ENCODE measurements at regions not wholly inside any gene's neighbourhood (a gene's known extent, or its start where the extent isn't known, plus 50 kb on each side); places are given as distances from the start of the nearest gene placed in this dataset.

- TF ChIP-seq CTCF (IDR thresholded peaks at IDR 0.05; ENCODE audit: extremely low read depth, missing control alignments) = no peak
- DNase-seq (ENCODE audit: low spot score) = no peak
These were observed 496.5 kb upstream of the ADGRL2 start for GRCh38 chr1:81304187-81304586.

- no peak for DNase-seq (ENCODE audit: low spot score)
- TF ChIP-seq CTCF (IDR thresholded peaks at IDR 0.05; ENCODE audit: extremely low read depth, missing control alignments) = no peak
These were observed 500.8 kb upstream of the ADGRL2 start for GRCh38 chr1:81299892-81300291.

- no peak for DNase-seq (ENCODE audit: low spot score)
- TF ChIP-seq CTCF (IDR thresholded peaks at IDR 0.05; ENCODE audit: extremely low read depth, missing control alignments) = no peak
These were observed 502.5 kb upstream of the ADGRL2 start for GRCh38 chr1:81298266-81298665.

GRCh38 chr1:81296601-81297000, 504.1 kb upstream of the ADGRL2 start:
- TF ChIP-seq CTCF (IDR thresholded peaks at IDR 0.05; ENCODE audit: extremely low read depth, missing control alignments) = no peak
- DNase-seq (ENCODE audit: low spot score) = no peak

GRCh38 chr1:81290326-81290725, 510.4 kb upstream of the ADGRL2 start:
- TF ChIP-seq CTCF (IDR thresholded peaks at IDR 0.05; ENCODE audit: extremely low read depth, missing control alignments) = no peak
- no peak for DNase-seq (ENCODE audit: low spot score)

GRCh38 chr1:81288689-81289088, 512.0 kb upstream of the ADGRL2 start:
- TF ChIP-seq CTCF (IDR thresholded peaks at IDR 0.05; ENCODE audit: extremely low read depth, missing control alignments) = no peak
- DNase-seq (ENCODE audit: low spot score) = no peak

- DNase-seq (ENCODE audit: low spot score) = no peak
- no peak for TF ChIP-seq CTCF (IDR thresholded peaks at IDR 0.05; ENCODE audit: extremely low read depth, missing control alignments)
These were observed 513.2 kb upstream of the ADGRL2 start for GRCh38 chr1:81287411-81288080.
